Osteocyte (in vitro differentiated cells): ENCODE measurements at regions not wholly inside any gene's neighbourhood (a gene's known extent, or its start where the extent isn't known, plus 50 kb on each side); places are given as distances from the start of the nearest gene placed in this dataset.

ENCODE experiments used
- DNase-seq: peaks from one replicate; pipeline ENCODE4 v3.0.0; 2021; ENCODE audit warnings: mixed read lengths; ENCODE audit not compliant: unreplicated experiment; ENCODE audit errors: extremely low spot score
- H3K27ac Mint-ChIP-seq: one replicate; pipeline ENCODE4 v1.8.0; 2021; ENCODE audit warnings: mild to moderate bottlenecking, mixed read lengths; ENCODE audit not compliant: unreplicated experiment
- H3K27me3 Mint-ChIP-seq: one replicate; pipeline ENCODE4 v1.8.0; 2021; ENCODE audit warnings: mixed read lengths; ENCODE audit not compliant: unreplicated experiment
- H3K36me3 Mint-ChIP-seq: one replicate; pipeline ENCODE4 v1.8.0; 2021; ENCODE audit warnings: mixed read lengths; ENCODE audit not compliant: unreplicated experiment
- H3K4me1 Mint-ChIP-seq: one replicate; pipeline ENCODE4 v1.8.0; 2021; ENCODE audit warnings: mixed read lengths; ENCODE audit not compliant: unreplicated experiment
- H3K4me3 Mint-ChIP-seq: one replicate; pipeline ENCODE4 v1.8.0; 2021; ENCODE audit warnings: mild to moderate bottlenecking, moderate library complexity, mixed read lengths; ENCODE audit not compliant: unreplicated experiment
- H3K9me3 Mint-ChIP-seq: one replicate; pipeline ENCODE4 v1.8.0; 2021; ENCODE audit warnings: mixed read lengths; ENCODE audit not compliant: unreplicated experiment
- TF ChIP-seq, protein P1 (sequence below): fragments of 200-600 bp; sonication (generic); IDR thresholded peaks from 2 replicates; pipeline ENCODE4 v1.5.0; 2021; ENCODE audit warnings: antibody characterized with exemption, mild to moderate bottlenecking, moderate library complexity

DNA sequence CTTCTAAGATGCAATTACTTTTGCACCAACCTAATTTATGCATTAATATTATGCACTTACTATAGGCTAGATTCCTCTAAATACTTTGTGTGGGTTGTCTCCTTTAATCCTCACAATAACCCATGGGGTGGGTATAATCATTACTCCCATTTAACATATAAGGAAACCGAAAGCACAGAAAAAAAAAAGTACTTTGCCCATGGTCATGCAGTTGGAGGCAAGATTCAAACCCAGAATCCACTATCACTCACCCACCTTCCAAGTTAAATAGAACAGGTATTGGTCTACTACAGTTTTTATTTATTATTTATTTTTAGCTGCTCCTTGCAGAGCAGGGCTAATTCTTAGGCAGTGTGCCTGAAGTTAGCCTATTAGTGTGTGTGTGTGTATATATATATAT, 76.6 kb upstream of the FZD7 start:
- Mint-ChIP-seq H3K9me3 (no peaks in the 10 kb centered on the region), H3K27ac (no peak overlapping the region), H3K27me3 (peaks cover 10% of the 10 kb centered on the region), H3K4me3 (no peak overlapping the region), H3K4me1 (peaks cover 12% of the 10 kb centered on the region), H3K36me3 (no peaks in the 10 kb centered on the region)
- no peak for DNase-seq
- TF ChIP-seq, protein P1, sequence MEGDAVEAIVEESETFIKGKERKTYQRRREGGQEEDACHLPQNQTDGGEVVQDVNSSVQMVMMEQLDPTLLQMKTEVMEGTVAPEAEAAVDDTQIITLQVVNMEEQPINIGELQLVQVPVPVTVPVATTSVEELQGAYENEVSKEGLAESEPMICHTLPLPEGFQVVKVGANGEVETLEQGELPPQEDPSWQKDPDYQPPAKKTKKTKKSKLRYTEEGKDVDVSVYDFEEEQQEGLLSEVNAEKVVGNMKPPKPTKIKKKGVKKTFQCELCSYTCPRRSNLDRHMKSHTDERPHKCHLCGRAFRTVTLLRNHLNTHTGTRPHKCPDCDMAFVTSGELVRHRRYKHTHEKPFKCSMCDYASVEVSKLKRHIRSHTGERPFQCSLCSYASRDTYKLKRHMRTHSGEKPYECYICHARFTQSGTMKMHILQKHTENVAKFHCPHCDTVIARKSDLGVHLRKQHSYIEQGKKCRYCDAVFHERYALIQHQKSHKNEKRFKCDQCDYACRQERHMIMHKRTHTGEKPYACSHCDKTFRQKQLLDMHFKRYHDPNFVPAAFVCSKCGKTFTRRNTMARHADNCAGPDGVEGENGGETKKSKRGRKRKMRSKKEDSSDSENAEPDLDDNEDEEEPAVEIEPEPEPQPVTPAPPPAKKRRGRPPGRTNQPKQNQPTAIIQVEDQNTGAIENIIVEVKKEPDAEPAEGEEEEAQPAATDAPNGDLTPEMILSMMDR = no peak

DNA sequence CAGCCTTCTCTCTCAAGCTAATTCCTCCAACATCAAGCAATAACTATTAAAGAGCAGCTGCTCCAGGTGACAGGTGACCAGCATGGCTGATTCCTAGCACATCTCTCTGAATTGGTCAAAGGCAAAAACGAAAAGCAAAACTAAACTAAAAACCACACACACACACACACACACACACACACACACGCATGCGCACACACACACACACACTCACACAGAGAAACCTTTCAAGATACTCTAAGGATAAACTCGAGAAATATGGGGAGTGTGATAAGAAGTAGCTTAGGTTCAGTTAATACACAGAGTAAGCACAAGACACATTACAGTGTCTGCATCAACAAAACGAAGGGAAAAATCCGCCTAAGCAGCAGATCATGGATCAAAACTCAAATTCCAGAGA, 74.5 kb upstream of the FZD7 start:
- Mint-ChIP-seq H3K36me3 (no peaks in the 10 kb centered on the region), H3K27ac (no peak overlapping the region), H3K4me1 (peaks cover 8% of the 10 kb centered on the region), H3K4me3 (no peak overlapping the region), H3K27me3 (peaks cover 10% of the 10 kb centered on the region), H3K9me3 (no peaks in the 10 kb centered on the region)
- TF ChIP-seq, protein P1 = no peak
- DNase-seq = no peak

DNA sequence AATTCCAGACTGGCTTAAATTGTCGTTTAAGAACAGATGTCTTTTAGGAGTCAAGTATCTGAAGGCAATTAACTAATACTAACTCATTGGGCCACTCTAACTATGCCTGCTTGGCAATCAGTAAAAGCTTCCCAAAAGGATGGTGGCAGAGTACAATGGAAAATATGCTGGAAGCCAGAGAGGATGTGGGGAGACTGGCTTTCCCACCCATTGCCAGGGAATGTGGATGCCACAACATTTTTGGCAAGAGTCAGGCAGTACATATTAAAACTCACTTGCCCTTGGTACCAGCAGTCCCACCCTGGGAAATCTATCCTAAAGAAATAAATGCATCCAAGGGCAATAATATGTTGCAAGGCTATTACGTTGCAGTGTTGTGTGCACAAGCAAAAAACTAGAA, 74.0 kb upstream of the FZD7 start:
- Mint-ChIP-seq H3K36me3 (no peaks in the 10 kb centered on the region), H3K4me1 (peaks cover 12% of the 10 kb centered on the region), H3K9me3 (no peaks in the 10 kb centered on the region), H3K4me3 (no peak overlapping the region), H3K27ac (no peak overlapping the region), H3K27me3 (peaks cover 10% of the 10 kb centered on the region)
- no peak for DNase-seq
- TF ChIP-seq, protein P1 = no peak

DNA sequence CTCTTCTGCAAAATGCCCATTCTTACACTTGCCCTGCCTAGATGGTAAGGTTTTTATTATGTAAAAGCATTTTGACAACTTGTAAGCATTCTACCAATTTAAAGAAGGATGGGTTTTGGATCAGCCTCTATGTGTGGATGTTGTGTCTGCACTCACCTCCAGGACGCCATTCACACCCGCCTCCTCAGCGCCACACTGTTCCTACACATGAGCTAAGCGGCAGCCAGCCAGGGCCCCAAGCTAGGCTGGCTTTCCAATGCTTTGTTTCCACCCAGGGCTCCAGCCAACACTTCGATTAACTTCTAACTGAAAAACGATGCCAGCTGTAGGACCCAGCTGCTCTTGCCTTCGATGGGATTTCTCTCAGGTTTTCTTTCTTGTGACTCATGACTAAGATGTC, 73.3 kb upstream of the FZD7 start:
- H3K36me3 Mint-ChIP-seq = no peaks in the 10 kb centered on the region
- H3K4me3 Mint-ChIP-seq = no peak overlapping the region
- no peak overlapping the region for H3K27ac Mint-ChIP-seq
- no peak for DNase-seq
- TF ChIP-seq, protein P1 = no peak
- H3K27me3 Mint-ChIP-seq = peaks cover 10% of the 10 kb centered on the region
- no peaks in the 10 kb centered on the region for H3K9me3 Mint-ChIP-seq
- H3K4me1 Mint-ChIP-seq = peaks cover 19% of the 10 kb centered on the region

DNA sequence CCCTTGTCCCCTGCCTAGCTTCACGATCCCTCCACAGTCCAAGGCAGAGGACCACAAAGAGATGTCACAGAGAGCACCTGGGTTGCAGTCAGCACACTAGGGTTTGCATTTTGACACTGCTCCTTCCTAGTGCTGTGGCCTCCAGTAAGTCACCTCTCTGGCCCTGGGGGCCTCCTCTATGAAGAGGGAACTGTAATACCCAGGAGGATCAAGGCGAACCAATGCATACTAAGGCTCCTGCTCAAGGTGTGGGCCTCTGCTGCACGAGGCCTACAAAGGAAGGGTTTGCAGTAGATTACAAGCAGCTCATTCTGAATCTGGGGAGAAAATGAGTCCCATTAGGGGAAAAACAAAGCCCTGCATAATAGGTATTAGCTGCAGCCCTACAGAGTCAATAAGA, 72.3 kb upstream of the FZD7 start:
- H3K36me3 Mint-ChIP-seq = no peaks in the 10 kb centered on the region
- no peak overlapping the region for H3K27ac Mint-ChIP-seq
- TF ChIP-seq, protein P1 = no peak
- H3K4me1 Mint-ChIP-seq = peaks cover 17% of the 10 kb centered on the region
- peaks cover 7% of the 10 kb centered on the region for H3K27me3 Mint-ChIP-seq
- DNase-seq = no peak
- H3K9me3 Mint-ChIP-seq = no peaks in the 10 kb centered on the region
- no peak overlapping the region for H3K4me3 Mint-ChIP-seq
